Ureter (tissue), 1 donor: ENCODE measurements at regions not wholly inside any gene's neighbourhood (a gene's known extent, or its start where the extent isn't known, plus 50 kb on each side); places are given as distances from the start of the nearest gene placed in this dataset.
"Not testable (repeated sequence)": the region's sequence is repeated elsewhere in the genome, so short reads cannot be mapped to it uniquely, and the experiment has no call there.

Experiments used
- DNase-seq: peaks from one replicate; pipeline ENCODE4 v3.0.0-alpha.2; 2020; ENCODE audit warnings: low spot score
- donor health status: DM: yes; HTN: yes; CAD: no.

DNA sequence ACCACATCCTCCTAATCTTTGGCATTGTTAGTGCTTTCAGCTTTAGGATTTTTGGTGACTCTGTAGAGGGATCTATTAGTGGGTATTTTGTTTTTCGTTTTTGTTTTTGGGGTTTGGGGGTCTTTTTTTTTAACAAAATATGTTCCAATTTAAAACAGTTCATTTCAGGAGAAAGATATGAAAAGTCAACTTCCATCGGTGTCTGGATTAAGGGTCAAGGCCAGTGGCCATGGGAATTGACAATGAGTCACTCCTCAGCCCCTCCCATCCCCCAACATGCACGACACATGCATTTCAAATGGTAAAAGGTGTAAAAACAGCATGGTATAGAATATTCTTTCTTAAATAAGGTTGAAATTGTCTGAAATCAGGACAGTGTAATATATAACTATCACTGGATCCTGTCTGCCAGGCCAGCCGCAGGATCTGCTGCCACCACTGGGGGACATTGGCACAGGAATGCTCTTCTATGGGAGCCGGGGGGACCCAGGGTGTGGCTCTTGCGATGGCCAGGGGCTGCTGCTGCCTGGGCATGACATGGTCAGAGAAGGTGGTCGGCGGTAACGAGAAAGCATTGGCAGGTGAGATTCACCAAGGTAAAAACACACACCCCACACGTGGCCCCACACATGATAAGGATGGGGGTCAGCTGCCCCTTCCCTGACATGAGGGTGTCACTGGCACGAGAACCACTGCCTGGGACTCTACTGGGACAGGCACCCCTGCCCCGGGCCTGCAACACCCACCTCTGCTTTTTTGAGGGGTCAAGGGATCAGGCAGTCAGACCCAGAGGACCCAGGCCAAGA lies 126.2 kb upstream of the KCTD7 start:
- no peak for DNase-seq

DNA sequence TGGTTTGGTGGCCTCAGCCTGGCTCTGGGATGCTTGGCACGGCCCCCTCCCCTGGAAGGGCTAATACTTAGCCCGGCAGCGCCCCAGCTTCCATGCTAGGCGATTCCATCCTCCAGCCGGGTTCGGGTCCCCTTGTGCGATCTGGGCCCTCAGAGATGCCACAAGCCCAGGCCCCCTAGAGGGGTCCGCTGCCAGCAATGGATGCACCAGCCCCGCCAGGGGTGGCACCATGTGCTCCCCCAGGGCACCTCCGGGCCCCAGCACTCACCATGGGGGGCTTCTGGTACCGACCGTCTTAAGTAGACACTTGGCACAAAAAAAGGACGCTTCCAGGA lies 125.7 kb upstream of the KCTD7 start:
- no peak for DNase-seq

DNA sequence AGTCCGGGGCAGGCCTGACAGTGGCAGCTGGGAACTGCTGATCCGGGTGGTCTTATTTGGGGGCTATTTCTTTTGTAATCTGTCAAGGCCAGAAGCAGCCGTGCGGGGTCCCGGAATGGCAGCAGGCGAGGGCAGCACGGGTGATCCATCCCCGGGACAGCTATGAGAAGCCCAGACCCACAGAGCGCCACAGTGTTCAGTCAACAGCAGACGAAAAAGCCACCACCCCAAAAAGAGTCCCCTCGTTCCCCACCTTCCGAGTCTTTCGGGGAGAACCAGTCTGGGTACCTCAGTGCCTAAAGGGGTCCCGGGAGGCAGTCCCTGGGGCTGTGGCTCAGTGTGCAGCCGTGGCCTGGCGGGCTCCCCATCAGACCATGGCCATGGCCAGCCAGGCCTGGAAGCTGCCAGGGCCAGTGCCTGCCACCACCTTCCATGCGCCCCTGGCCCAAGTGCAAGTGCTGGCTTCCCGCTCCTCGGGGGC lies 125.1 kb upstream of the KCTD7 start:
- DNase-seq = no peak

DNA sequence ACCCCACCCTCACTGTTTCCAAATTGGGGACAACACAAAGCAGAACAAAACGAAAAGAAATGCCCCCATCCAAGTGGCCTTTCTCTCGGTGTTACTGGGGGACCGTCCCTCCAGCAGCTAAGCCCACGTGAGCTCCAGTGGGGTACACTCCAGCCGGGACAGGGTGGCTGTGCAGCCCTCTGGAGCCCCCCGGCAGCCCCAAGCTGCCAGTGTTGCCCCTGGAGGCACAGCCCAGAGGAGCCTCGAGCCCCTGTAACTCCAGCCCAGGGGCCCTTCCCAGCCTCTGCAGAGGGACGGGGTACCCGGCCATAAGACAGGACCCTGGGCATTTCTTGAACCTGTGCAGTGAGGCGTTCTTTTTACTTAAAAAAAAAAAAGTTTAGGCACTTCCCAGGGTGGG lies 124.5 kb upstream of the KCTD7 start:
- no peak for DNase-seq

DNA sequence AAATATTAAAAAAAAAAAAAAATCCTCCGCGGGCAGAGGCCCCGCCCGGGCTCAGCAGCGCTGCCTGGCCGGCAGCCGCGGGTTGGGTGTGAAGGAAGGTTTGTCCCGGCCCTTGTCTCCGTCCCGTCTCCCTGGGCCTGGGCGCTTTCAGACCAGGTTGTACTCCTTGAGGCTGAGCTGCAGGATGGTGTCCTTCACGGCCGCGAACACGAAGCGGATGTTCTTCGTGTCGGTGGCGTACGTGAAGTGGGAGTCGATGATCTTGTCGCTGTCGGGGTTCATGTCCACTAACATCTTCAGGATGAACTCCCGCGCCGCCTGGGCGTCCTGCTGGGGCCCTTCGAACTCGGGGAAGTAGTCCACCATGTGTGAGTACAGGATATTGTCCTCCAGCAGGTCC lies 123.7 kb upstream of the KCTD7 start:
- DNase-seq = no peak

DNA sequence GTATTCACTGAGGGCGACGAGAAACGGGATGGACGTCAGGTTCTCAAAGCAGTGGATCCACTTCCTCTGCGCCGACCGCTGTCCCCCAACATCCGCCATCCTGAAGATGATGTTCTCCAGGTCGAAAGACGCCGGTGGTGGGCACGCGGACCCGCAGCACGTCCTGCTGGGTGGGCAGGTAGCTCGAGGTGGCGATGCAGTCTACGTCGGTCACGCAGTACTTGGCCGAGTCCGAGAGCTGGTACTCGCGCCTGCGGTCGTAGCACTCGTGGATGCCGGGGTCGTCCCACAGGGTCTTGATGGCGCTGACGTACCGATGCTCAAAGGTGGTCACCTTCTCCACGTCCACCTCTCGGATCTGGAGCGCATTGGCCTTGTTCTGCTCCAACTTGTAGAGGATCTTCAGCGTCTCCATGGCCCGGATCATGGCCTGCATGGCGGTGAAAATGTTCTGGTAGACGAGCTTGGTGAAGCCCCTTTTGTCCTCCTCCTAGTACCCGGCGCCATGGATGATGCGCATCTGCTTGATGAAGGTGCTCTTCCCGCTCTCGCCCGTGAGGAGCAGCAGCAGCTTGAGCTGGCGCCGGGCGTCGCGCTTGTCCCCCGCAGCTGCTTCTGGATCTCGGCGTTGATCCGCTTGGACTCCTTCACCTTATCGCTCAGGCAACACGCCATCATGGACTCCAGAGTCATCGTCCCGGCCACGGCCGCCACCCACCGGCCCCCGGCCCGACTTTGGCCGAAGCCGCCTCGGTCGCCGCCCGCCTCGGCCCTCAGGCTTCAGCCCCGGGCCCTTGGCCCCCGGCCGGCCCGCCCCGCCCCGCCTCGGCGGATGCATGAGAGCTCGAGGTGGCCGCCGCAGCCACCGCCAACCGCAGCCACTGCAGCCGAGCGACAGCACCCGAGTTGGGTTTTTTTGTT lies 122.9 kb upstream of the KCTD7 start:
- DNase-seq = no peak

DNA sequence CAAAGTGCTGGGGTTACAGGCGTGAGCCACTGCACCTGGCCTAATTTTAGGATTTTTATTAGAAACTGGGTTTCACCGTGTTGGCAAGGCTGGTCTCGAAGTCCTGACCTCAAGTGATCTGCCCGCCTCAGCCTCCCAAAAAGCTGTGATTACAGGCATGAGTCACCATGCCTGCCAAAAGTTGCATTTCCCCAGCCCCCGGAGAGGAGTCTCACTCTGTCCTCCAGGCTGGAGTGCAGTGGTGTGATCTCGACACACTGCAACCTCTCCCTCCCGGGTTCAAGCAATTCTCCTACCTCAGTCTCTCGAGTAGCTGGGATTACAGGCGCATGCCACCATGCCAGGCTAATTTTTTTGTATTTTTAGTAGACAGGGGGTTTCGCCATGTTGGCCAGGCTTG lies 122.0 kb upstream of the KCTD7 start:
- not testable (repeated sequence) for DNase-seq

DNA sequence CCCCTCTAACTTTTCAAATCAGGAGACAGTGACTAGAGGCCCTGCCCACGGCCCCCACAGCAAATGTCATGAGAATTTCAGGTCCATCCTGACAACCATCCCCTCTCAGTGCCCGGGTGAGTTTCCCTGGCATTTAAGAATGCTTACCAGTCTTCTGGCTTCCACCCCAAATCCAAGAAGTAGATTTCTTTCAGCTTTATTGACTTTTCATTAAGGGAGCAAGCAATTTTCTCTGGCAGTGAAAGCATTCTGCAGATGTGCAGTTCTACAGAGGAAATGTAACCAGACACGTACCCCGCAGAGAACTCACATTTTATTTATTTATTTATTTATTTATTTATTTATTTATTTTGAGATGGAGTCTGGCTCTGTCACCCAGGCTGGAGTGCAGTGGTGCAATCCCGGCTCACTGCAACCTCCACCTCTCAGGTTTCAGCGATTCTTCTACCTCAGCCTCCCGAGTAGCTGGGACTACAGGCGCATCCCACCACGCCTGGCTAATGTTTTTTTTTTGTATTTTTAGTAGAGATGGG lies 120.9 kb upstream of the KCTD7 start:
- no peak for DNase-seq

DNA sequence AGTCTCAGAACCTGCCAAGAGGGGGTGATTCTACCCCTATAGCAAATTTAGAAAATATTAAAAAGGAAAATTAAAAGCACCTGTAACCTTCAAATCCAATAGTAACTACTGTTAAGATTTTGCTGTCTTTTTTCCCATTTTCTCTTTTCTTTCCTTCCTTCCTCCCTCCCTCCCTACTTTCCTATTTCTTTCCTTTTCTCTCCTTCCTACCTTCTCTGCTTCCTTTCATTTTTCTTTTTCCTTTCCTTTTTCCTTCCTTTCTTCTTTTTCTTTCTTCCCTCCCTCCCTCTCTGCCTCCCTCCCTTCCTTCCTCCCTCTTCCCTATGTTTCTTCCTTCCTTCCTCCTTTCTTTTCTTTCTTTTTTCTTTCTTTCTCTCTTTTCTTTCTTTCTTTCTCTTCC lies 120.2 kb upstream of the KCTD7 start:
- DNase-seq = no peak

DNA sequence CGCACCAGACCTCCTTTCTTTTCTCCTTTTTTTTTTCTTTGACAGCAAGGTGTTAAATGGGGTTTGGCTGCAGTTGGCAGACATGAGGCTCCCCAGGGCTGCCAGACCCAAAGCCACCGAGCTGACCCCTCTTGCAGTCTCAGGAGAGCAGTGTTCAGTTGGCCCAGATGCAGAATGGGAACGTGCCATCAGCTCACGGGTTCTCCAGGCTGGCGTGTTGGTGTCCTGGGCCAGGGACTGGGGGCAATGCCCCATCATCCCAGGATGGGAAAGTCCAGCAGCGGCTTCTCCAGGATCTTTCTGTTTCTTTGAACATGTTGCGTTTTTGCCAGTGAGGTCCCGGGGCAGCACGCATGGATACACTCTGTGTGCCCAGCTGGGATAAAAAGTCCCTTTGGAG lies 114.6 kb upstream of the KCTD7 start:
- no peak for DNase-seq

DNA sequence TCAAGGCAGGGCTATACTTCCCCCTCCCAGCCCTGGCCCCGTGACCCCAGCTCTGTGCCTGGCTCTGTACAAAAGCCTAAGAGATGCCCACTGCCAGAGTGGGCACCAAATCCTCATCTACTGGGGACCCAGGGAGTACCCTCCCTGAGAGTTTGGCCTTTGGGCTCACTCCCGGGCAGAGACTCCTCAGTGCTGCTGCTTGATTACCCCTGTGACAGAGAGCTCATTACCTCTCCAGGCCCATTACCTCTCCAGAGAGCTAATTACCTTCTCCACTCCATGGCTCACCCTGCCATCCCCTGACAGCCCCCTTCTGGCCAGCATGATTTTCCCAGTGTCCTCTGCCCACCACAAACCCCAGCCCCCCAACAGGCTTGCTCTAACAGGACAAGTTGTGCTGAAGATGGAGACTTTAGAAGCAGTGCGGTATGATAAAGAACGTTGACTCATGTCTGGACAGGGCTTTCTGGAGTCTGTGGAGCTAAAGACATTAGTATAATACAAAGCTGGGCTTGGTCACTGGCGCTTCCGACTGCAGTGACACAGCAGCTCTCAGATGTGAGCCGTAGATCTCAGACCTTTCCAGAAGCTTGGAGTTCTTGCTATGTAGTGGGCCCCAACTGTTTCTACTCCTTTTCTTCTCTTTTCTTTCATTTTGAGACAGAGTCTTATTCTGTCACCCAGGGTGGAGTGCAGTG lies 111.3 kb upstream of the KCTD7 start:
- no peak for DNase-seq

DNA sequence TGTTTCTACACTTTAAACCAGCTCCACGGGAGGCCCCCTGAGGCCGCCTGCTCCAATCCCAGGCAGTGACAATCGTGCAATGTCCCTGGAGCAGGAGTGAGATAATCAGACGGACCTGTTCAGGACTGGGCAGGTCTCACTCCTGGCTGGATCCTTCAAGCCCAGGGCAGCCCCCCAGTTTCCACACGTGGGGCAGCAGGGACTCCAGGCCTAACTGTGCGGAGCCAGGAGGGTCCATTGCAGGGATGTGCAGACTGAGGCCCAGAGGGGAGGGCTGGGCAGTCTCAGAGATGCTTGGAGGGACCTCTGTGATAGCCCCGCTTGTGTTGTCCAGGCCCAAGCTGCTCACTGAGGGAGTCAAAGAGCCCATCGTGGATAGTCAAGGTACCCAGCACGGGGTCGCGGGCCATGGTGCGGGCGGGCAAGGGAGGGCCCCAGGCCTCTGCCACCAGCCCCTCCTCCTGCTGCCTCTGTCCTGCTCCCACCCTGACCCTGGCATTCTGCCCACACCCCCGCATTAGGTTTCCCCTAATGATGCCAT lies 110.5 kb upstream of the KCTD7 start:
- DNase-seq = no peak

DNA sequence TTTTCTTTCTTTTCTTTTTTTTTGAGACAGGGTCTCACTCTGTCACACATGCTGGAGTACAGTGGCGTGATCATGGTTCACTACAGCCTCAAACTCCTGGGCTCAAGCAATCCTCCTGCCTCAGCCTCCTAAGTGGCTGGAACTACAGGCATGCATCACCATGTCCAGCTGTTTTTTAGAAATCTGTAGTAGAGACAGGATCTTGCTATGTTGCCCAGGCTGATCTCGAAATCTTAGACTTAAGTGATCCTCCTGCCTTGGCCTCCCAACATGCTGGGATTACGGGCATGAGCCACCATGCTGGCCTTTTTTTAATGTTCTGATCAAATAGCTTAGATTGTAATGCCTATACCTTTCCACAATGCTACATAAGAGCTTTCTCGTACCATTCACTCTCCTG lies 107.0 kb upstream of the KCTD7 start:
- DNase-seq = no peak

DNA sequence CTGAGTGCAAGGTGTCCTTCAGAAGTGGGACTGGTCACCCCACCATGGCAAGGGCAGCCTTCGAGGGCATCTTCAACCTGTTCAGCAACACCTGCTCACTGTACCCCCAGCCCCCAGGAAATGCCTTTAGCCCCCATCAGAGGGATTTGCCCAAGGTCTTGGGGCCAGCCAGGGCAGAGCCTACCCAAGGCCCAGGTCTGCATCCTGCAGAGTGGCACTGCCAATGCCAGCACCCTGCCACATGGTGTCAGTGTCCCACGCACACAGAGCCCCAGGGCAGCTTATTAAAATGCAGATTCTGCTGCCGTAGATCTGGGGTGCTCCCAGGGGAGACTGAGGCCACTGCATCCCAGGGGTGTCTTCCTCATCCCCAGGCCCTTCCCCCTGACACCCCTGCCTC lies 106.2 kb upstream of the KCTD7 start:
- DNase-seq = no peak

DNA sequence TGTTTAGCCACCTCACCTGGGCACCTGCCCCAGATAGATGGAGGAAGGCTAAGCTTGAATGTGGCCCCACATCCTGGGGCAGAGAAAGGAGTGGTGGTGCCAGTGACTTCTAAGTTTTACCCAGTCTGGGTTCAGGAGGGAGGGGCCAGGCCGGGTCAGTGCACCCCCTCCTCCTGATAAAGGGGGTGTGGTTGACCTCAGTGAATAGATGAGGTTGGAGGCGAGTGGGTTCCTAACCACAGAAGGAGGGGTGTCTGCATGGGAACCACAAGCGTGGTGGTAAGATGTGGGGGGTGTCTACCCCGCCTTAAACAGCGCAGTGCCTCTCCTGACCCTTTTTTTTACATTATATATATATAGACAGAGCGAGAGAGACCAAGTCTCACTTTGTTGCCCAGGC lies 105.3 kb upstream of the KCTD7 start:
- no peak for DNase-seq

DNA sequence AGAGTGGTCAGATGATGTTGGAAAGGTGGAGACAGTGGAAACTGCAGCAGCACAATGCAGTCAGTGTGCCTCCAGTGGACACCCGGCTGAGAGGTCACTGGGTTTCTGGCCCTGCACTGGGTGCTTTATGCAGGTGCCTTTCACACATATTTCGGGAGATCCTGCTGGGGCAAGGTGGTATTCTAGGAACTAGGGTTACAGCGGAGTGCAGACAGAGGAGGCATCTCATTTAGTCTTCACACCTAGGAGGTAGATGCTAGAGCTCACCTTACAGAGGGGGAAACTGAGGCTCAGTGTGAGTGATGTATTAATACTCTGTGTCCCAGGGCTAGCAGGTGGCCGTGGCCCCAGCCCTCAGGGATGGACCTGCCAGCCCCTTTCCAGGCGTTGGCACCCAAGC lies 103.9 kb upstream of the KCTD7 start:
- no peak for DNase-seq

DNA sequence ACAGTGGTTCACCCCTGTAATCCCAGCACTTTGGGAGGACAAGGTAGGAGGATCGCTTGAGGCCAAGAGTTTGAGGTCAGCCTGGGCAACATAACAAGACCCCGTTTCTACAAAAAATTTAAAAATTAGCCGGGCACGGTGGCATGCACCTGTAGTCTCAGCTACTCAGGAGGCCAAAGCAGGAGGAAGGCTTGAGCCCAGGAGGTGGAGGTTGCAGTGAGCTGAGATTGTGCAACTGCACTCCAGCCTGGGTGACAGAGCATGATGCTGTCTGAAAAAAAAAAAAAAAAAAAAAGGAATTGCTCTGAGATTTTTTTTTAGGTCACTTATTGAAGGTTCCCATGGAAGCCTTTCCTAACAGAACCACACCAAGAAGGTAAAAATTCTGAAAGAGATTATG lies 101.9 kb upstream of the KCTD7 start:
- DNase-seq = not testable (repeated sequence)

DNA sequence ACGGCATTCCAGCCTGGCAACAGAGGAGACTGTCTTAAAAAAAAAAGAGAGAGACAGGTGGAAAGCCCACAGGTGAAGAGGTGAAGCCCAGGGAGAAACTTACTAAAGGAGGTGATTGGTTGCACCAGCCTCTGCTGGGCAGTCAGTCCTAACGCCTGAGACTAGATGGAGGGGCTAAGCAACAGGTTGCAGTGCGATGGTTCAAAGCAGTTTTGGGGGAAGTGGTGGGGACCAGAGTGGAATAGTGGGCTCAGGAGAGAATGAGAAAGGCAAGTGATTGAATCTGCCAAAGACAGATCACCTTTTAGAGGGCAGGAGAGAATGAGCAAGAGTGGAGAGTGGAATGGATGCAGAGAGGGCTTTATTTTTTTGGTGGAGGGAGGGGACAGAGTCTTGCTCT lies 100.0 kb upstream of the KCTD7 start:
- no peak for DNase-seq

DNA sequence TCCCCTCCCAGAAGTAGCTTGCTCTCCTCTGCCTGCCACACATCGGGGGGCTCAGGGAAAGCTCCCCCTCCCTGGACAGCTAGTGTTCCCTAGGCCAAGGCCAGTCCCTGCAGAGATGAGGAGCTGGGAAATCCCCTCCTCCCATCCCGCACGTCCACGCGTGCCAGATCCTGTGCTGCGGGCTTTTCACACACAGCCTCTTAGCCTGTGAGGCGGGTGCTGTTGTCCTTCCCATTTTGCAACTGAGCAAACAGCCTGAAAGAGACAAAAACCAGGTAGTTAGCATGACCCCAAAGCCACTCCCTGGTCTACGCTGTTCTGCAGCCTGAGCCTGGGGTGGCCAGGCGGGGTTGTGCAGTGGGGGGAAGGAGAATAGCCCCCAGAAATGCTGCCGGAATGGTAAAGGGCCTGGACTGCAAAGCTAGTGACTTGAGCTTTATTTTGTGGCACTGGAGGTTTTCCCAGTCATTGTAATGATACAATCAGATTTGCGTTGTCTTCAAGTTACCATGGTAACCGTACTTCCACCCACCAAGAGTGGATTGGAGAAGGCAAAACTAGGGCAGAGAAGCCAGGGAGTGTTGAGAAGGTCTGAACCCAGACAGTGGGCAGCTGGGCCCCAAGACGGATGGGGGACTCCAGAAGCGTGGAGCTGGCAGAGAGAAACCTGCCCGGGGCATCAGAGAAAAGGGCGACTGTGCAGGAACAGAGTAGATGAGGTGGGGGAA lies 98.6 kb upstream of the KCTD7 start:
- no peak for DNase-seq

DNA sequence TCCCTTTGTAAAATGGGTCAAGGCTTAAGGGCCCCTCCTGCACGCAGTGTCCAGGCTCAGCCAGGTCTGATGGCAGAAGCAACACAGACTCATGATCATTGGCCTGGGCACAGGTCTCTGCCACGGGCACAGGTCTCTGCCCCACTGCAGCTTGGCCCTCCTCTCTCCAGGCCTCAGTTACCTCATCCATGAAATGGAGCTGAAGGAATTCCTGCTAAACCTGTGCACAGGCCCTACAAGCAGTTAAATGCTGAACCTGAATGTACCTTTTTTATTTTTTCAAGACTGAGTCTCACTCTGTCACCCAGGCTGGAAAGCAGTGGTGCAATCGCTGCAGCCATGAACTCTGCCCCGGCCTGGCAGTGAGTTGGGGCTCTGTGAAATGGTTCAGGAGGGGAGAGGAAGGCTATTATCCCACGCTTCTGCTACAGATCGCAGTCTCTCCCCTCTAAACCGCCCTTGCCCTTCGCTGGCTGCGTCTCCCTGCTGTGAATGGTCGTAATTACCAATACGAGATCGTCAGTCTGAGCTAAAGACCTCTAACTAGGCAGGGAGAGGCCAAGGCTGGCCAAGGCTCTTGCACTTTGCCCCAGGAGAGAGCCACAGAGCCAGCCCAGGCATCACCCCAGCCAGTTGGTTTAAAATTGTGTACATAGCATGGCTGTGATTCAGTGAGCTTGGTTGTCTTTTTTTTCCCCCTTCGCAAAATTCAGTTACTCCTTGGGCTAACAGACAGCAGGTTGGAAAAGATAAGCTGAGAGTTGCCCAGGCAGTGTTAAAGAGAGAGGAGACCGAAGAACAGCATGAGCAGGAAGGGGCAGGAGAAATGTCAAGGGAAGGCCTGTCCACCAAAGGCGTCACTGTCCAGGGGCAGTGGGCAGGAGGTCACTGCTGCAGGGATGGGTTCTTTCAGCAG lies 93.0 kb upstream of the KCTD7 start:
- DNase-seq = no peak
